MM.1S (cell line): ENCODE measurements at regions not wholly inside any gene's neighbourhood (a gene's known extent, or its start where the extent isn't known, plus 50 kb on each side); places are given as distances from the start of the nearest gene placed in this dataset.

Experiments
- DNase-seq: peaks from one replicate; pipeline ENCODE4 v3.0.0-alpha.2; 2015
- H2AFZ ChIP-seq: fragments of 300-600 bp; sonication (generic); 2 replicates; pipeline ENCODE4 v1.6.0; 2016; ENCODE audit warnings: antibody characterized with exemption, low read length
- H3F3A ChIP-seq: fragments of 300-600 bp; sonication (generic); 2 replicates; pipeline ENCODE4 v1.6.1; 2016; ENCODE audit warnings: mild to moderate bottlenecking, antibody characterized with exemption, low read length, moderate library complexity, mixed read lengths; ENCODE audit not compliant: insufficient read depth
- H3K27ac ChIP-seq: fragments of 300-600 bp; sonication (generic); 2 replicates; pipeline ENCODE4 v1.5.1; 2016; ENCODE audit warnings: mild to moderate bottlenecking, low read length
- H3K27me3 ChIP-seq: fragments of 300-600 bp; sonication (generic); replicated peaks from 2 replicates; pipeline ENCODE4 v1.6.0; 2016; ENCODE audit warnings: low read length; ENCODE audit not compliant: insufficient read depth
- H3K36me3 ChIP-seq: fragments of 300-600 bp; sonication (generic); replicated peaks from 2 replicates; pipeline ENCODE4 v1.6.1; 2016; ENCODE audit warnings: mild to moderate bottlenecking, low read length, mixed read lengths; ENCODE audit not compliant: insufficient read depth
- H3K4me1 ChIP-seq: fragments of 300-600 bp; sonication (generic); 2 replicates; pipeline ENCODE4 v1.6.1; 2016; ENCODE audit warnings: low read length, mixed read lengths
- H3K4me2 ChIP-seq: fragments of 300-600 bp; sonication (generic); 2 replicates; pipeline ENCODE4 v1.6.0; 2016; ENCODE audit warnings: low read depth, low read length
- H3K4me3 ChIP-seq: fragments of 300-600 bp; sonication (generic); 2 replicates; pipeline ENCODE4 v1.5.1; 2016; ENCODE audit warnings: low read length, mixed read lengths
- H3K79me2 ChIP-seq: fragments of 300-600 bp; sonication (generic); 2 replicates; pipeline ENCODE4 v1.6.1; 2016; ENCODE audit warnings: mixed run types, low read length, mixed read lengths
- H3K9ac ChIP-seq: fragments of 300-600 bp; sonication (generic); 2 replicates; pipeline ENCODE4 v1.6.1; 2016; ENCODE audit warnings: low read length, mixed read lengths
- H3K9me2 ChIP-seq: fragments of 300-600 bp; sonication (generic); replicated peaks from 2 replicates; pipeline ENCODE4 v1.6.1; 2016; ENCODE audit warnings: mild to moderate bottlenecking, low read length, mixed read lengths; ENCODE audit not compliant: insufficient read depth
- H3K9me3 ChIP-seq: fragments of 300-600 bp; sonication (generic); replicated peaks from 2 replicates; pipeline ENCODE4 v1.6.1; 2016; ENCODE audit warnings: mild to moderate bottlenecking, low read length, mixed read lengths; ENCODE audit not compliant: insufficient read depth
- H4K20me1 ChIP-seq: fragments of 300-600 bp; sonication (generic); 2 replicates; pipeline ENCODE4 v1.6.1; 2016; ENCODE audit warnings: mild to moderate bottlenecking, low read length, moderate library complexity, mixed read lengths; ENCODE audit not compliant: insufficient read depth
- EZH2 ChIP-seq: fragments of 300-600 bp; sonication (generic); optimal IDR thresholded peaks from 2 replicates; pipeline ENCODE3; 2017; ENCODE audit warnings: low read depth, mild to moderate bottlenecking, antibody characterized with exemption, low read length, mixed read lengths
- EZH2phosphoT487 ChIP-seq: fragments of 300-600 bp; sonication (generic); IDR thresholded peaks from 2 replicates; pipeline ENCODE4 v1.6.1; 2018; ENCODE audit warnings: antibody characterized with exemption, low read length
- TF ChIP-seq, protein P1 (sequence below): fragments of 300-600 bp; sonication (generic); IDR thresholded peaks from 2 replicates; pipeline ENCODE4 v1.5.1; 2016; ENCODE audit warnings: antibody characterized with exemption, low read length, mixed read lengths

DNA sequence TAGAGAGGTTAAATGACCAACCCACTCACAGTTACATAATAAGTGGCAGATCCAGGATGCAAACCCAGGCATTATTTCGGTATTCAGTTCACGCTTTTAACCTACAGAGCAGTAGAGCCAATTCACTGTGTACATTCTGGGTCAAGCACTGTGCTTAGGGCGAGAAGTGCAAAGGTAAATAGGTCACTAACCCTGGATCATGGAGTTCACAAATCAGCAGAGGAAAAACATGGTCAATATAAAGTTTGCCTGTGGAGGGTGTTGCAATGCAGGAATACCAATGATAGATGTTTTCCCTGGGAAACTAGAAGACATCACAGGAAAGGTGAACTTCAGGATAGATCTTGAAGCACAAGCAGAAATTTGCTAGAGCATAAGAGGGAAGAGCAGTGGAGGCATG, 253.4 kb upstream of the NFIA start:
- H3K79me2 ChIP-seq: no peaks in the 10 kb centered on the region
- H4K20me1 ChIP-seq: no peaks in the 10 kb centered on the region
- H3K9me2 ChIP-seq: no peaks in the 10 kb centered on the region
- no peaks in the 10 kb centered on the region for H3F3A ChIP-seq
- H3K36me3 ChIP-seq: no peaks in the 10 kb centered on the region
- H3K9ac ChIP-seq: no peak overlapping the region
- no peaks in the 10 kb centered on the region for H3K27me3 ChIP-seq
- no peaks in the 10 kb centered on the region for H3K9me3 ChIP-seq
- H3K27ac ChIP-seq: no peak overlapping the region
- no peak for DNase-seq
- no peak overlapping the region for H3K4me2 ChIP-seq
- TF ChIP-seq EZH2phosphoT487 (no peak), EZH2 (no peak)
- TF ChIP-seq, protein P1, sequence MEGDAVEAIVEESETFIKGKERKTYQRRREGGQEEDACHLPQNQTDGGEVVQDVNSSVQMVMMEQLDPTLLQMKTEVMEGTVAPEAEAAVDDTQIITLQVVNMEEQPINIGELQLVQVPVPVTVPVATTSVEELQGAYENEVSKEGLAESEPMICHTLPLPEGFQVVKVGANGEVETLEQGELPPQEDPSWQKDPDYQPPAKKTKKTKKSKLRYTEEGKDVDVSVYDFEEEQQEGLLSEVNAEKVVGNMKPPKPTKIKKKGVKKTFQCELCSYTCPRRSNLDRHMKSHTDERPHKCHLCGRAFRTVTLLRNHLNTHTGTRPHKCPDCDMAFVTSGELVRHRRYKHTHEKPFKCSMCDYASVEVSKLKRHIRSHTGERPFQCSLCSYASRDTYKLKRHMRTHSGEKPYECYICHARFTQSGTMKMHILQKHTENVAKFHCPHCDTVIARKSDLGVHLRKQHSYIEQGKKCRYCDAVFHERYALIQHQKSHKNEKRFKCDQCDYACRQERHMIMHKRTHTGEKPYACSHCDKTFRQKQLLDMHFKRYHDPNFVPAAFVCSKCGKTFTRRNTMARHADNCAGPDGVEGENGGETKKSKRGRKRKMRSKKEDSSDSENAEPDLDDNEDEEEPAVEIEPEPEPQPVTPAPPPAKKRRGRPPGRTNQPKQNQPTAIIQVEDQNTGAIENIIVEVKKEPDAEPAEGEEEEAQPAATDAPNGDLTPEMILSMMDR: no peak
- H3K4me3 ChIP-seq: no peak overlapping the region
- H3K4me1 ChIP-seq: no peaks in the 10 kb centered on the region
- H2AFZ ChIP-seq: no peak overlapping the region

DNA sequence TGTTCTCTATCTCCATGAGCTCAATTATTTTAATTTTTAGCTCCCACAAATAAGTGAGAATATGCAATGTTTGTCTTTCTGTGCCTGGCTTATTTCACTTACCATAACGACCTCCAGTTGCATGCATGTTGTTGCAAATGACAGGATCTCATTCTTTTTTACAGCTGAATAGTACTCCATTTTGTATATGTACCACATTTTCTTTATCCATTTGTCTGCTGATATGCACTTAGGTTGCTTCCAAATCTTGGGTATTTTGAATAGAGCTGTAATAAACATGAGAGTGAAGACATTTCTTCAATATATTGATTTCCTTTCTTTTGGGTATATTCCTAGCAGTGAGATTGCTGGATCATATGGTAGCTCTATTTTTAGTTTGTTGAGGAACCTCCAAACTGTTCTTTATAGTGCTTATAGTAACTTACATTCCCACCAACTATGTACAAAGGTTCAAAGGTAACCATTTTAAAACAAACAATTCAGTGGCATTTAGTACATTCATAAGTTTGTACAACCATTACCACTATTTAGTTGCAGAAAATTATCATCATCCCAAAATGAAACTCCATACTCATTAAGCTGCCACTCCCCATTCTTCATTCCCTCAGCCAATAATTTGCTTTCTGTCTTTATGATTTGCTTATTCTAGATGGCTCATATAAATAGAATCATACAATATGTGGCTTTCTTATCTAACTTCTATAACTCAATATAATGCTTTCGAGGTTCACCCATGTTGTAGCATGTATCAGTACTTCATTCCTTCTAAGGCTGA, 255.9 kb upstream of the NFIA start:
- Histone ChIP-seq H3K9me3 (no peaks in the 10 kb centered on the region), H3K9ac (no peak overlapping the region), H3K27me3 (no peaks in the 10 kb centered on the region), H3K27ac (no peak overlapping the region), H3K79me2 (no peaks in the 10 kb centered on the region), H3K4me2 (no peak overlapping the region), H2AFZ (no peak overlapping the region), H3F3A (no peaks in the 10 kb centered on the region), H3K4me1 (no peaks in the 10 kb centered on the region), H4K20me1 (no peaks in the 10 kb centered on the region), H3K36me3 (no peaks in the 10 kb centered on the region), H3K9me2 (no peaks in the 10 kb centered on the region), H3K4me3 (no peak overlapping the region)
- TF ChIP-seq EZH2 (no peak), EZH2phosphoT487 (no peak)
- TF ChIP-seq, protein P1: no peak
- DNase-seq: no peak

DNA sequence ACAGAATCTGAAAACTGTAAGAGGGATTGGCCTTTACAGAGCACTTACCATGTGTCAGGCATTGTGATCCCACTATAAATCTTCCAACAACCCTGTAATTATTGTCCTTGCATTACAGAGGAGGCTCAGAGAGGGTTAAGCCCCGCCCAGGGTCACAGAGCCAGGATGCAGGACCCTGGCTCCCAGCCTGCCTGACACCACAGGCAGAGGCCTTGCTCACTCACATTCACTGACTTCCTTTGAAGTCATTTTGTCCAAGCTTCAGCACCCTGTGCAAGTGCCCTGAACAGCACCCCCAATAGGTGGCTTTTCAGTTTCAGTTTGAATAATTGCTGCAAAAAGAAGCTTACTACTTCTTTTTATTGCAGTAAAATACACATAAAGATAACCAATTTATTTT, 256.8 kb upstream of the NFIA start:
- H3K9me2 ChIP-seq: no peaks in the 10 kb centered on the region
- no peak for DNase-seq
- TF ChIP-seq EZH2: no peak
- TF ChIP-seq EZH2phosphoT487: no peak
- TF ChIP-seq, protein P1: no peak

More for the DNA sequence above, 256.8 kb upstream of the NFIA start:
- Histone ChIP-seq H3K27me3 (no peaks in the 10 kb centered on the region), H3K4me3 (no peak overlapping the region), H3K9ac (no peak overlapping the region), H3K27ac (no peak overlapping the region), H3F3A (no peaks in the 10 kb centered on the region), H2AFZ (no peak overlapping the region), H3K4me2 (no peak overlapping the region), H3K36me3 (no peaks in the 10 kb centered on the region), H3K9me3 (no peaks in the 10 kb centered on the region), H3K4me1 (no peaks in the 10 kb centered on the region), H3K79me2 (no peaks in the 10 kb centered on the region), H4K20me1 (no peaks in the 10 kb centered on the region)
